ENCODE measurements at regions not wholly inside any gene's neighbourhood (a gene's known extent, or its start where the extent isn't known, plus 50 kb on each side); places are given as distances from the start of the nearest gene placed in this dataset.

- Histone ChIP-seq H3K36me3 (no peaks in the 10 kb centered on the region), H3K27ac (peak overlapping the region in 2 of 4 donors; percentile 15 to 18), H3K4me3 (no peak overlapping the region), H3K27me3 (no peaks in the 10 kb centered on the region), H3K4me1 (peaks cover 5 to 43% (median 26%) of the 10 kb centered on the region in 3 donors), H3K9me3 (no peaks in the 10 kb centered on the region)
- intact Hi-C loops (cut with DNase I) = no loop called here
- DNase-seq = no peak
- 50 to 54% methylated on average over 7 to 11 of the region's 12 CpGs for WGBS, 2 donors
- no peak for TF ChIP-seq POLR2A (IDR thresholded peaks at IDR 0.05)
- TF ChIP-seq, protein P1, sequence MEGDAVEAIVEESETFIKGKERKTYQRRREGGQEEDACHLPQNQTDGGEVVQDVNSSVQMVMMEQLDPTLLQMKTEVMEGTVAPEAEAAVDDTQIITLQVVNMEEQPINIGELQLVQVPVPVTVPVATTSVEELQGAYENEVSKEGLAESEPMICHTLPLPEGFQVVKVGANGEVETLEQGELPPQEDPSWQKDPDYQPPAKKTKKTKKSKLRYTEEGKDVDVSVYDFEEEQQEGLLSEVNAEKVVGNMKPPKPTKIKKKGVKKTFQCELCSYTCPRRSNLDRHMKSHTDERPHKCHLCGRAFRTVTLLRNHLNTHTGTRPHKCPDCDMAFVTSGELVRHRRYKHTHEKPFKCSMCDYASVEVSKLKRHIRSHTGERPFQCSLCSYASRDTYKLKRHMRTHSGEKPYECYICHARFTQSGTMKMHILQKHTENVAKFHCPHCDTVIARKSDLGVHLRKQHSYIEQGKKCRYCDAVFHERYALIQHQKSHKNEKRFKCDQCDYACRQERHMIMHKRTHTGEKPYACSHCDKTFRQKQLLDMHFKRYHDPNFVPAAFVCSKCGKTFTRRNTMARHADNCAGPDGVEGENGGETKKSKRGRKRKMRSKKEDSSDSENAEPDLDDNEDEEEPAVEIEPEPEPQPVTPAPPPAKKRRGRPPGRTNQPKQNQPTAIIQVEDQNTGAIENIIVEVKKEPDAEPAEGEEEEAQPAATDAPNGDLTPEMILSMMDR (IDR thresholded peaks at IDR 0.05) = no peak
These were observed 52.8 kb upstream of the CTAGE1 start for GRCh38 chr18:22470248-22471235.

- Histone ChIP-seq H3K4me3 (no peak overlapping the region), H3K27me3 (no peaks in the 10 kb centered on the region), H3K4me1 (peaks cover 4 to 33% (median 18%) of the 10 kb centered on the region in 3 donors), H3K36me3 (no peaks in the 10 kb centered on the region), H3K9me3 (no peaks in the 10 kb centered on the region), H3K27ac (peak overlapping the region in 1 of 4 donors; percentile 15)
- intact Hi-C loops (cut with DNase I) = no loop called here
- WGBS, 2 donors = 52 to 78% methylated on average over 8 of the region's 8 CpGs
- TF ChIP-seq, protein P1 (IDR thresholded peaks at IDR 0.05) = no peak
- TF ChIP-seq POLR2A (IDR thresholded peaks at IDR 0.05) = no peak
- no peak for DNase-seq
These were observed 53.9 kb upstream of the CTAGE1 start for GRCh38 chr18:22471546-22472131.

DNA sequence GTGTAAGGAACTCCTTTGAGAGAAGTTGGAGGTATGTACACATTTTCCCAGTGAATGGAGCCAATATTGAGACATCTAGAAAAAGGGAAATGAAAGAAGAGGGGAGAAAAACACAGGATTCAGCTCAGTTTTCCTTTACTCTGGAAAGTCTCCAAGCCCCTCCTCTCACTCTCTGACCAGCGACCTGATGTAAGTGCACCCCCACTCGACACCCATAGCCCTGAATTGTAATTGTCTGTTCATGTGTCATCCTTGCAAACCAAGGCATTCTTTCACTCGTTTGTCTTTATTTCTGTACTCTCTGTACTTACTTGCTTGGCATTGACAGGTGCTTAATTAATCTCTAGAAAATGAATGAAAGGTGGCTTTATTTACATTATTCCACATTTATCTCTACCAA is 55.7 kb upstream of the CTAGE1 start:
- no peak for TF ChIP-seq POLR2A (IDR thresholded peaks at IDR 0.05)
- TF ChIP-seq, protein P1 (IDR thresholded peaks at IDR 0.05) = no peak
- H3K36me3 ChIP-seq = no peaks in the 10 kb centered on the region
- peaks cover 0 to 4% (median 0%) of the 10 kb centered on the region in 4 donors for H3K27me3 ChIP-seq
- H3K27ac ChIP-seq = no peak overlapping the region
- intact Hi-C loops (cut with DNase I) = no loop called here
- 47 to 58% methylated on average over 3 of the region's 3 CpGs for WGBS, 2 donors
- H3K4me3 ChIP-seq = no peak overlapping the region
- no peaks in the 10 kb centered on the region for H3K9me3 ChIP-seq
- DNase-seq = no peak
- H3K4me1 ChIP-seq = peaks cover 0 to 20% (median 6%) of the 10 kb centered on the region in 3 donors

DNA sequence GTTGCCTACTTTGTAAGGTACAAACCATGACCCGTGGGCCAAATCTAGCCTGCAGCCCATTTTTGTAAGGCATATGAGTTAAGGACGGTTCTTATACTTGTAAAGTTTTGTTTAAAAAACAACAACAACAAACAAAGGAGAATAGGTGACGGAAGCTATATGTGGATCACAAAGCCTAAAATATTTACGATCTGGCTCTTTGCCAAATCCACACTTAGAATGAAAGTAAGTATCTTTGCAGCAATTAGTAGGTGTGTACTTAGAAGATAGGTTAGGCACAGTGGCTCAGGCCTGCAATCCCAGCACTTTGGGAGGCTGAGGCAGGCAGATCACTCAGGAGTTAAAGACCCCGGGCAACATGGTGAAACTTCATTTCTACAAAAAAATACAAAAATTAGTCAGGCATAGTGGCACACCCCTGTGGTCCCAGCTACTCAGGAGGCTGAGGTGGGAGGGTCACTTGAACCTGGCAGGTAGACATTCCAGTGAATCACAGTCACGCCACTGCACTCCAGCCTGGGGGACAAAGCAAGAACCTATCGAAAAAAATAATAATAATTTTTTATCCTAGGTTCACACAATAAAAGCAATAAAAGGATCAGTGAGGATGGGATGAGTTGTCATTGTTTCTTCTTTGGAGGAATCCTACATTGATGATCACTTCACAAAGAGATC is 57.8 kb upstream of the CTAGE1 start:
- intact Hi-C loops (cut with DNase I) = no loop called here
- 84% methylated on average over 7 of the region's 7 CpGs for WGBS, 2 donors
- peaks cover 0 to 4% (median 0%) of the 10 kb centered on the region in 4 donors for H3K27me3 ChIP-seq
- peaks cover 0 to 16% (median 6%) of the 10 kb centered on the region in 3 donors for H3K4me1 ChIP-seq
- no peaks in the 10 kb centered on the region for H3K9me3 ChIP-seq
- no peak for TF ChIP-seq POLR2A (IDR thresholded peaks at IDR 0.05)
- no peak overlapping the region for H3K4me3 ChIP-seq
- H3K27ac ChIP-seq = no peak overlapping the region
- H3K36me3 ChIP-seq = no peaks in the 10 kb centered on the region
- DNase-seq = no peak

GRCh38 chr18:22477222-22477621 is 59.5 kb upstream of the CTAGE1 start:
- Histone ChIP-seq H3K36me3 (no peaks in the 10 kb centered on the region), H3K4me3 (no peak overlapping the region), H3K27ac (no peak overlapping the region), H3K9me3 (no peaks in the 10 kb centered on the region), H3K27me3 (peaks cover 0 to 4% (median 0%) of the 10 kb centered on the region in 4 donors), H3K4me1 (no peaks in the 10 kb centered on the region)
- WGBS, 2 donors = no CpG with 5 or more reads among the region's 1 CpG
- TF ChIP-seq, protein P1 (IDR thresholded peaks at IDR 0.05) = no peak
- TF ChIP-seq POLR2A (IDR thresholded peaks at IDR 0.05) = no peak
- DNase-seq = no peak
- intact Hi-C loops (cut with DNase I) = no loop called here

Data from esophagus squamous epithelium (tissue), 5 donors.